Endothelial cell of hepatic sinusoid (primary cell): ENCODE measurements at regions not wholly inside any gene's neighbourhood (a gene's known extent, or its start where the extent isn't known, plus 50 kb on each side); places are given as distances from the start of the nearest gene placed in this dataset.

Source experiments
- in situ Hi-C: cut with HindIII; loops from 2 replicates; pipeline ENCODE4 v1.10.0; 2017; ENCODE audit warnings: low sequenced_read_pairs

DNA sequence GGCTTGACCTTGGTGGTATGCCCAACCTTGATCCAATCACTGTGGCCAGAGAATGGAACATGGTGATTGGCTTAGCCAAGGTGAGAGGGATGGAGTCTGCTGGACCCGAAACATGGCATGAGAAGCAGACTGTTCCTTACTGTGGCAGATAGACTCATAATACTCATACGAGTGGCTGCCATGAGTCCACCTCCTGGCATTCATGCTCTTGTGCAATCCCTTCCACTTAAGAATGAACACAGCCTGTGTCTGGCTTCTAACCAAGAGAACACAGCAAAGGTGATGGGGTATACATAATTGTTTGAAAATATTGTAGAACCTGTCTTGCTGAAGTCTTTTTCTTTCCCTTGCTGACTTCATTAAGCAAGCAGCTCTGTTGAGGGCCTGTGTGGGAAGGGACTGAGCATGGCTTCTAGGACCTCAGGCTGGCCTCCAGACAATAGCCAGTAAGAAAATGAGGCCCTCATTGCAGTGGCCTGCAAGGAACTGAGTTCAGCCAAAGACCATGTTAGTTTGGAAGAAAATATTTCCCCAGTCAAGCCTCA, 85.9 kb downstream of the ZNF281 start:
- in situ Hi-C loops, result no loop called here

DNA sequence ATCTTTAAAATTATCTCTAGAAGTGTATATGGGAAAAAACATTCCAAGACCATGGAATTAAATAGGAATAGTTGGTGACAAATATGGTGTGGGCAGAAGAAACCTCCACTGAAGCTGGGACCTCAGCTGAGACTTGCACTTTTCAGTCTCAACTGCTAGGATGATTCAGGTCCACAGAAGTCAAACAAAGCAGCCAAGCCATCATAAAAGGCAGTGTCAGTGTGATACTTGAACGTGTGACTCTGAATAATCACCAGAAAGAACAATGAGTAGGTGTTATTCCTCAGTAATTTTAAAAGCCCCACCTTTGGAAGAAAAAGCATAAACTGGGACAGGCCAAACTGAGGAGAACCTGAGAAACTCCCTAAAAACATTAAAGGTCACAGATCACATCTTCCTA, 90.7 kb downstream of the ZNF281 start:
- in situ Hi-C loops, result loop anchor here (10.0 kb wide), 1 partner anchor 84 kb away; no protein-coding TSS in a partner anchor

DNA sequence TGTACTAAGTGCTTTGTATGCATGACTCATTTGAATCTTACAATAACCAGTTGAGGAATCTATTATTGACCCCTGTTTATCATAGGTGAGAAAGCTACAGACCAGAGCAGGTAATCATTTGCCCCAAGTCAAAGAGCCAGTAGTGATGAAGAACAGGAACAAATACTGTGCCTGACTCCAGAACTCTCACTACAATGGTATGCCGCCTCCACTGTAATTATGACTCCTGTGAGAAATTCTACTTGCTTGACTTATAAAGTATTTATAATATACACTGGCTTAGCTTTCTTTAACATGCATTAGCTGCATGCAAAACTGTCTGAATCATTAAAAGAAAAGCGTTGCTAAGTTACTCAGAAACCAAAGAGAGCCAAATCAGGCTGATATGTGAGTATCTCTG, 92.6 kb downstream of the ZNF281 start:
- in situ Hi-C loops, result loop anchor here (10.0 kb wide), 1 partner anchor 82 kb away; no protein-coding TSS in a partner anchor

DNA sequence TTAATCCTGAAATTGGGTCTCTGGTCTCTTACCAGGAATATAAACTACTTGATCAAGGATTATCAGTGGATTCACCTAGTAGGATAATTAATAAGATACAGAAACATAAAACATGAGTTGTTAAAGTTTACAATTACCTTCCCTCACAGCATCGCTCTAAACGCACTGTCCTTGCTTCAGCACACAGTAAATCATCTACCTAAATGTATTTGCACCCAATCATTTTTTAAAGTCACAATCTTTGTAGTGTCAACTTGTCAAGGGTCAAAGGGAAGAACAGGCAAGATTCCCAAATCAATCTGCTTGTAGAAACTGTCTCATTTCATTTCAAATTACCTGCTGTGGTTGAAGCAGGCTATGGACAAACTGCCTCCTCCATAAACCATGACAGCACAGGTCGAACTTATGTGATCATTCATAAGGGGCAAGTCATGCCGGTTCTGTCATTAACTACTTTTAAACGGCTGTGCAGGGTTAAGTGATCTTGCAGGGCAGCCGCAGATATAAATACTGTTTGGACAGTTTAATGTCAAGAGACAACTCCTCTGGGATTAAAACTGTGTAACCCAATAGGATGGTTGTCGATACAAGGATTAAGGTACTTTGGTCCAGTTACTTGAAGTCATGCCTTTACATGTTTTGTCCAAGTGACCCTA, 93.6 kb downstream of the ZNF281 start:
- in situ Hi-C loops, result loop anchor here (10.0 kb wide), 1 partner anchor 81 kb away; no protein-coding TSS in a partner anchor

DNA sequence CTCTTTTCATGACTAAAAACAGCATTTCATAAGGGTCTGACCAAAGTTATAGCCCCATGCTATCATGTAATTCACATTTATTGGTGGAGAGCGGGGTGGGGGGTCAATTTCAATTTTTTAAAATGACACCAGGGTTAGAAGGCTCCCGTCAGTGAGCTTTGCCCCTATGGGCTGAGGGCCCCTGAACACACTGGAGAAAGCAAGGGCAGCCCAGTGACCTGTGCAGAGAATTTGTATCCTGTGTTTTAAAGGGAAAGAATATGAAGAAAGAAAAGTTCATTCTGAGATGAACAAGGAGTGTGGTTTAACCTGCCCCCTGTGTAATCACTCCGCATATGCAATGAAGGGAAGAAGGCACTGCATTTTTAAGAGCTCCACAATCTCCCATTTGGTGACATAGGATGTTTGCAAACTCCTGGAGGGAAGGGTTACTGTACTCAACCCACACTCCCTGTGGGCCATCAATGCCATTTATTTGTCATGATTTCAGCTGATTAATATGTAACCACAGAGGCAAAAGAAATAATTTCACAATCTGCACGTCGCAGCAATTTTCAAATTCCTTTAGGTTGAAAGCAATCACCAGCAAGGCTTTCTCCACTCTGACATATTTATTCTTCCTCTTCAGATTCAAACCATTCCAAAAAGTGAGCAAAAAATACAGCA, 95.6 kb downstream of the ZNF281 start:
- in situ Hi-C loops, result loop anchor here (5.0 to 10.0 kb wide), 2 partner anchors 48 to 79 kb away; no protein-coding TSS in a partner anchor

DNA sequence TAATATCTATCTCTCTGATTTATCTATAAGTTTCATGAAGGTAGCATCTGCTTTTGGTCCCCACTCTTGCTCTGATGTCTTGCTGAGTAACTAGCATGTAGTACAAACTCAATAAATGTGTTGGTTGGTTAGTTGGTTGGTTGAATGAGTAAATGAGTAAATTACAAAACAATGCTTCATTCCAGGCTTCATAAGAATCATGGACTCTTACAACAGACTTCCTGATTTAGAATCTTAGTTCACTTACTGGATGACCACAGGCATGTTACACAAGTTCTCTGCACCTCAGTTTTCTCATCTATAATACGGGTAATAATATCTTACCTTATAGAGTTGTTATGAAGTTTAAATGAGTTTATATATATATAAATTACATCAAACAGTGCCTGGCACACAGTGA, 98.6 kb downstream of the ZNF281 start:
- in situ Hi-C loops, result loop anchor here (5.0 to 10.0 kb wide), 2 partner anchors 51 to 76 kb away; no protein-coding TSS in a partner anchor

DNA sequence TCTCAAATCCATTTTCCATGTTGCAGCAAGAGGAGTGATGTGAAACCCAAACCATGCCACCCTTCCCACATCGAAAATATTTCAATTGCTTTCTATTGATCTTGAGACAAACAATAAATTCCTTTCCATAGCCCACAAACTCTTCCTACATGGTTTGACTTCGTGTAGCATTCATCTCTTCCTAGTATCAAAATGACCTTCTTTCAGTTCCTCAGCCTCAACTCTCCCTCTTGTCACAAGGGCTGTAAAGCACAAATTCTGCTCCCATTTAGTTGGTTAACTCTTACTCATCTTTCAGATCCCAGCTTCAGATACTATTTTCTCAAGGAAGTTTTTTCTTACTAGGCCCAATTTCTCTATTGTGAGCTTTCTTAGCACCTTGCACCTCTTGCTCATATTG, 99.0 kb downstream of the ZNF281 start:
- in situ Hi-C loops, result loop anchor here (5.0 to 10.0 kb wide), 2 partner anchors 51 to 76 kb away; no protein-coding TSS in a partner anchor

DNA sequence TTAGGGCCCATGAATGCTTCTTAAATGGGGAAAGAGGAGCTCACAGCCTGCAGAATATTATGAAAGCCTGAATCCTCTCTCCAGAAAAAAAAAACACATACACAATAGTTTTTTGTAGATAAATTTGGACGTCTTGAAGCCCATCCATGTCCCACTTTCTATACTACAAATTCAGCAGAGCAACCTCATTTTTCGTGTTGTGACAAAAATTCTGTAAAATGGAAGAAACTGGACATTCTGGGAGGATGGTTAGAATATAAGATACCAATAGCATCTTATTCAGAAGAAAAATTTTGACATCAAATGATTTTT, 102.1 kb downstream of the ZNF281 start:
- in situ Hi-C loops, result no loop called here

DNA sequence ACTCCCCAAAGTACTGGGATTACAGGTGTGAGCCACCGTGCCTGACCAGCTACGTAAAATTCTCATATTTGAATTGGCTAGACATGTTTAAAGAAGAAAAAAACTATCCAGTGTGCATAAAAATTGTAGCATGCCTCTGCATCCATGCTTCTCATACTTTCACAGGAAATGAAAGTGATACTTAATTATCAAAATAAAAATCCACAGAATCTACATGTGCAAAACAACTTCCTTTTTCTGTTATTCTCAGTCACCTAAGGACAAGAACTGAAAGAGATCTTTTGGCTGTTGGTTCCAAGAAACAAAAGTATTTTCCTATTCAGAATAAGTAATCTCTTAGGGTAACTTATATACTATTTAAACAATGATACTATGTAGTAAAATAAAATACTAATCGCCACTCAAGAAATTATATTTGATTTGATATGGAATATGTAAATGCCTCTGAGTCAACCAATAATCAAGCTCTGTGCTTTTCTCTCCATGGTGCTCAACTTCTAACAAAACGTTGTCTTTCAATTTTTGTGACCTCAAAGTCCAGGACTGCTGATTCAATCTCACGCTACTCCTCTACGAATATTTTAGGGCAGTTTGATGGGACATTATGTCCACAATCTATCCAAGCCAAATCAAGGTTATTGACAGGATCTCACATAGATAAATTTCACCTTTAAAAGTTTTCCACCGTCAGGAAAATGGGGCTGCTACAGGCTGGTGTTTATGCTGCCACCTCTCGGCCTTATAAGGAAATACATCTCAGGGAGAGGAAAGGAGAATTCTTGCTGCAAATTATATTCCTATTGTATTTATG, 102.7 kb downstream of the ZNF281 start:
- in situ Hi-C loops, result no loop called here

DNA sequence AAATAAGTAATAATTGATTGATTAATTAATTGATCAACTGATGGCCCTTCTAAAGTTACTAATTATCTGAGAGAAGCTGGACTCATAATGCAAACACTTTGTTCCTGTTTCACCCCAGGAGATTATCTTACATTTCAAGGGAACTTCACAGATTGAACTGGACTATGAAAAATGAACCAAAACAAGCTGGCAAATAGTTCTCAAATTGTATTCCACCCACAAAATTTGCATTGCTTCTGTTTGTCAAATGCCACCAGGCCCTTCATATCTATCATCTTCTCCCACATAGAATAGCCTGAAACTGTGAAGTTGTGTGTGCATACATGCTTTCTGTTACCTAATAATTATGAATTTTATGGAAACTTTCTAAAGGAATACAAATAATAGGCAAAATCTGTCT, 104.0 kb downstream of the ZNF281 start:
- in situ Hi-C loops, result no loop called here

DNA sequence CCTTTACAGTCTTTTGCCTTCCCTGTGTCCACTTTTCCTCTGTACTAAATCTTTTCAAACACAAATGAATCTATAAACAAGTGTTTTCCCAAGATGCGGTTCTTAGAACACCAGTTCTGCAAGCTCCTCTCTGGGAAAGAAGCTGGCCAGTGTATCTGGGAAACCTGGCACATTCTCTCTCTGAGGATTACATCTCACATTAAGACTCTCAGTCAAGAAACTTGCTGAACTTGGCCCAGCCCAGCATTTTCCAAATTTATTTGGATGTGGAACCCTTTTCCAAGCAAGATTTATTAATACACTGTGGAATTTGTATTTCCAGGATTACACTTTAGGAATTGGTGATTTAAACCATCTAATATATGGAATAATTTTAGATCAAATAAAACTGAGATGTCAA, 105.7 kb downstream of the ZNF281 start:
- in situ Hi-C loops, result no loop called here

DNA sequence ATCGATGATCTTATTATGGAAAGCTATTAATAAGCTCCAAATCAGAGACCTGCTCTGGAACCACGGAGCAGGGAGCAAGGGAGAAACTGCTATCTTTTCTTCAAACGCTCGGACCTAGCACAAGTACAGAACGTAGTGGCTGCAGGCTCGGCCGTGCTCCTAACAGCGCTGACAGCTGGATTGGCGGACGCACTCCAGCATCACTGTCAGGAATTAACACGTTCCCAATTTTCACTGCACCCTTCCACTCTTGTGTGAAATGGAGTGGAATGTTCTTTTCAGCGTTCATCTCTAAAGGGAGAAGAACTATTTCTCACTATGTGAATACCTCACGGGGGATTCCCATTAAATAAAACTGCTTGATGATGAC, 106.9 kb downstream of the ZNF281 start:
- in situ Hi-C loops, result no loop called here

DNA sequence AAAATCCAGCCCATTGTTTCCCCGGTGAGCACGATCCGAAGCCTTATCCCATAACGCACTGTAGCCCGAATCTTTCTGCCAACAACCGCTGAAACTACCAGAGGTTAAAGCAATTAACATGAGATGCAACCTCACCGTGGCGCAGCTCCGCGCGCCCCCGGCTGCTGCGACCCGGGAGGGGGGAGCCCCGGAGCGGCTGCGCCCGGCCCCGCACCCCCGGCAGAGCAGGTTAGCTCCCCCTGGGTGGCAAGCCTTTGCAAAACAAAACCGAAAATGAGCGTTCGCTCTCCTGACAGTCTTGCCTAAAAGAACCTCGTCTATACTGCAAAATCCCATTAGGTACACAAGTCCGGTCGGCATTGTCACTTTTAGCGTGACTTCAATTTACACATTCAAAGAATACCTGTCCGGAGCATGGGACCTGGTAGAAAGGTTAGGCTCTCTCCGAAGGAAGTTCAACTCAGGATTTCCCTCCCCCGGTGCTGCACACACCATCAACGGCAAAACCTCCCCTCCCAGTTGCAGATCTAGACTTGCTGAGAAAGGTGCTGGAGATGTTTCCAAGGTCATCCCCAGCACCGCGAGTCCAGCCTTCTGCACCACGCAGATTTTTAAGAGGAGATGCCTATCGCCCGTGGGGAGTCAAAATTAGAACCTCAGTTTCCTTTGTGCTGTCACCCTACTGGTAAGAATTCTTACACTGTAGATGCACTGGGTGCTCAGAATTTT, 107.5 kb downstream of the ZNF281 start:
- in situ Hi-C loops, result no loop called here

DNA sequence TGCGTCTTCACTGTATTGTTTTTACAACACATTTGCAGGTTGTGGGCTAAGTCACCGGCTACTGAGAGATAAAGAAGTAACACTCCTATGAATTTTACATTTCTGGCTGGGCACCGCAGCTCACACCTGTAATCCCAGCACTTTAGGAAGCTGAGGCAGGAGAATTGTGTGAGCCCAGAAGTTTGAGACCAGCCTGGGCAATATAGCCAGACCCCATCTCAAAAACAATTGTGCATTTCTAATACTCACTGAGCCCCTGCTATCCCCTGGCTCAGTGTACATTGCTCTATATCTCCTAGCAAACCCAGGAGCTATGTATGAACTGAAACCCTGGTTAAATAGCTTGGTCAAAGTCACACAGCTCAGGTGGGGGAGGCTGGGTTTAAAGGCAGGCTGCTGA, 108.7 kb downstream of the ZNF281 start:
- in situ Hi-C loops, result no loop called here

DNA sequence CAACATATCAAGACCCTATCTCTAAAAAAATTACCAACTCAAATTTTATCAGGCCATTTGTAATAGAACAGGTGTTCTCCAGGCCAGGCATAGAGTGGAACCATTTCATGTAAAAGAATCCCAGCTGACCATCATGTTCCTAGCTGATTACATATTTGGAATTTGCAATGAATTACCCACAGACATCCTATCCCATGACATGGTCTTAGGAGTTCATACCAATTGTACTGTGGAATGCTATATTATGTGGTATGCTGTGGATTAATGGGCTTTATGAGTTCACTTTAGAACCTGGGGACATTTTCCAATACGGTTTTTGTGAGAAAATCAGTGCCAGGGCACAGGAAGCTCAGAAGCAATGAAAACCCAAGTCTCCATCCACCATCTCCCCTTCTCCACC, 110.3 kb downstream of the ZNF281 start:
- in situ Hi-C loops, result loop anchor here (25.0 kb wide), 1 partner anchor 612 kb away; no protein-coding TSS in a partner anchor

DNA sequence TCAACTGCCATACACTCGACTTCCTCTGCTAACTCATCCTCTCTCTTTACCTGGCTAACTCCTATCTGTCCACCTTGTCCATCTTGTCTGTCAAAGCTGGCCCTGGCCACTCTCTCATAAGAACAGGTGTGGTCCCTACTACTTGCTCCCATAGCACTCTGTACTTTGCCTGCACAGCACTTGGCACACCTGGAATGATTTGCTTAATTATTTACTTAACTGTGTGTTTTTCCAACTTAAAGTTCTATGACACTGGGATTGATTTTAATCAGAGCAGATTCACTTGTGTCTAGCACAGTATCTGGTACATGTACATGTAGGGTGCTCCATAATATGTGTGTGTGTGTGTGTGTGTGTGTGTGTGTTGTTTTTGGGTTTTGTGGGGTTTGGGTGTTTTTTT, 111.6 kb downstream of the ZNF281 start:
- in situ Hi-C loops, result loop anchor here (25.0 kb wide), 1 partner anchor 611 kb away; no protein-coding TSS in a partner anchor

DNA sequence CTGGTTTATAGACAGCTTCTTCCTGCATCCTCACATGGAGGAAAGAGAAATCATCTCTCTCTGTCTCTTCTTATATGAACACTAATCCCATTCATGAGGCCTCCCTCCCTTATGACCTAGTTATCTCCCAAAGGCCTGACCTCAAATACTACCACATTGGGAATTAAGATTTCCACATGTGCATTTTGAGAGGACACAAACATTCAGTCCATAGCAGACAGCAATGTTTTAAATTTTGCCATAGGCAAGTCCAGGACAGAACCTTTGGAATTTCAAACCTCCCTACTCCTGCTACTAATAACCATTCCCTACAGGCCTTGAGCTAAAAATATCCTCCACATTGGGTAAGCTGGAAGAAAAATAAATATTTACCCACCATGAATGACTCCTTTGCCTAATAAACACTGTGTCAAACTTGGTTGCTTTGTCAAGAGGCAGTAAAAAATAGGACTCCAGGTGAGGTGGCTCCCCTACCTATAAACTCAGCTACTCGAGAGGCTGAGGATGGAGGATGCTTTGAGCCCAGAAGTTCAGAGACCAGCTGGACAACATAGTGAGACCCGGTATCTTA, 113.7 kb downstream of the ZNF281 start:
- in situ Hi-C loops, result loop anchor here (25.0 kb wide), 1 partner anchor 609 kb away; no protein-coding TSS in a partner anchor

DNA sequence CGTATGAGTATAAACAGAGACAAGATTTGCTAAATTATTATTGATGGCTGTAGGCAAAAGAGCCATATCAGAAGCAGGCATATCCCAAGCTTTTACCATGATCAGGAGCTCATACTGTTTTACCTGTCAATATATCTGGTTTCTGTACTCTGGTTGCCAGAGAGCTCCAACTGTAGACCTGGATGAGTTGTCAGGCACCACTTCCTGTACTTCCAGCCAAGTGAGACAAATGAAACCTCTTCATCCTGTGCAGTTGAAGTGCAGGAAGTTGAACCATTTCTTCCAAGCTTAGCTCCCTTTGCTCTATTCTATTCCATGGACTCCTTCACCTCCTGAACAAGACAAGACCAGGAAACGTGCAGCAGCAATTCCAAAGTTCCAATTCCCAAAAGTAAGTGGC, 115.6 kb downstream of the ZNF281 start:
- in situ Hi-C loops, result loop anchor here (5.0 to 25.0 kb wide), 2 partner anchors 93 to 607 kb away; no protein-coding TSS in a partner anchor

DNA sequence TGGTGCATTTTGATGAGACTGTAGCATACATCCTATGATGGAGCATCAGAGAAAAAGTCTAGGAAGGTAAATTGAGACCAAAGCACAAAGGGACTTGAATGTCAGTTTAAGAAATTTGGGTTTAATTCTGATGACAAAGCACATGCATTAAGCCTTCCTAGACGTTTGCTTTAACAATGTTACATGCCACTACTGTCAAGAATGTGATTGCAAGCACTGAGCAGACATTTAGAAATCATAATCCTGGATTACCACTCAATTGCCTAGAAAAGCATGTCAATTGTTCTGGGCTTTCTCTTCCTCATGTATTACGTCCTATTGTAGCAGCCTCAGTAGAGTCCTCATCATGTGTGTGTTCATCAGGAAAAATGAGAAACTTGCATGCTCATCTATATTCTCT, 117.1 kb downstream of the ZNF281 start:
- in situ Hi-C loops, result loop anchor here (5.0 to 25.0 kb wide), 2 partner anchors 95 to 605 kb away; no protein-coding TSS in a partner anchor

DNA sequence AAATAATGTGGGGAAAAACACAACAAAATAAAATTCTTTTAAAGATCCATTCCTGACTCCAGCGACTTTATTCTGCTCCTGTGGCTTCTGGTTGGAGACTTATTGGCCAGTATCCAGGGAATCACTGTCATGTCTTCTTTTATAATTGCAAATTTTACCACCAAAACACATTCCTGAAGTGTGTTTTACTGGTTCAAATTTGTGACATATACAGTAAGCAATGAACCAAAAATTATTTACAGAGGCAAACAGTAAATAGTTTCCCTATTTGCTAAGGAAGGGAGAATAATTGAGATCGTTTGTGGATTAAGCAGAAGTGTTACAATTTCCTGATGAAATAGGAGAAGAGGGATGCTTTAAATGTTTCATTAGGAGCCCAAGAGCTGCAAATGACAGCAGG, 118.7 kb downstream of the ZNF281 start:
- in situ Hi-C loops, result loop anchor here (5.0 to 25.0 kb wide), 2 partner anchors 96 to 604 kb away; no protein-coding TSS in a partner anchor
